ENCODE measurements at regions not wholly inside any gene's neighbourhood (a gene's known extent, or its start where the extent isn't known, plus 50 kb on each side); places are given as distances from the start of the nearest gene placed in this dataset.

DNA sequence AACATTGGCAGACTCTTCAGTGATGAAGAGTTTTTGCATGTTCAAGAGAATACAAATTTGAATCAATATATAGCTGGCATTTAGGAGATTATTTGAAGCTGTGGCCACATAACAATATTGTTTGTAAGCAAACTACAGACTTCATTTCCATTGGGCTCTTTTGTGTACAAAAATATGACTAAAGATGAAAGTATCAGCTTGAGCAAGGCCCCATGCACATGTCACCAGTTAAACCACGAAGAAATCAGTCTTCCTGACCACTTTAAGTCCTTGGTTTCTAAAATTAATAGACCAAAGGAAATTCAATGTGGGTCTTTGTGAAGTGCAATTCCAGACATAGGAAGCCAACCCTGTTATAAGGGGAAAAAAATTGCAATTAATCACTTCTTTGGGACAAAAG is 1664.6 kb upstream of the ADGRL3 start:
- 31 to 56% methylated on average over 1 of the region's 1 CpG for WGBS, 2 donors
- DNase-seq: no peak
- intact Hi-C loops (cut with DNase I): no loop called here
- H3K4me3 ChIP-seq: no peak overlapping the region
- H3K27ac ChIP-seq: no peak overlapping the region
- H3K4me1 ChIP-seq: no peaks in the 10 kb centered on the region
- no peaks in the 10 kb centered on the region for H3K9me3 ChIP-seq
- TF ChIP-seq POLR2A (IDR thresholded peaks at IDR 0.05): no peak
- TF ChIP-seq, protein P1, sequence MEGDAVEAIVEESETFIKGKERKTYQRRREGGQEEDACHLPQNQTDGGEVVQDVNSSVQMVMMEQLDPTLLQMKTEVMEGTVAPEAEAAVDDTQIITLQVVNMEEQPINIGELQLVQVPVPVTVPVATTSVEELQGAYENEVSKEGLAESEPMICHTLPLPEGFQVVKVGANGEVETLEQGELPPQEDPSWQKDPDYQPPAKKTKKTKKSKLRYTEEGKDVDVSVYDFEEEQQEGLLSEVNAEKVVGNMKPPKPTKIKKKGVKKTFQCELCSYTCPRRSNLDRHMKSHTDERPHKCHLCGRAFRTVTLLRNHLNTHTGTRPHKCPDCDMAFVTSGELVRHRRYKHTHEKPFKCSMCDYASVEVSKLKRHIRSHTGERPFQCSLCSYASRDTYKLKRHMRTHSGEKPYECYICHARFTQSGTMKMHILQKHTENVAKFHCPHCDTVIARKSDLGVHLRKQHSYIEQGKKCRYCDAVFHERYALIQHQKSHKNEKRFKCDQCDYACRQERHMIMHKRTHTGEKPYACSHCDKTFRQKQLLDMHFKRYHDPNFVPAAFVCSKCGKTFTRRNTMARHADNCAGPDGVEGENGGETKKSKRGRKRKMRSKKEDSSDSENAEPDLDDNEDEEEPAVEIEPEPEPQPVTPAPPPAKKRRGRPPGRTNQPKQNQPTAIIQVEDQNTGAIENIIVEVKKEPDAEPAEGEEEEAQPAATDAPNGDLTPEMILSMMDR (IDR thresholded peaks at IDR 0.05): no peak
- TF ChIP-seq EP300 (IDR thresholded peaks at IDR 0.05): no peak
- TF ChIP-seq POLR2AphosphoS5 (IDR thresholded peaks at IDR 0.05): no peak
- no peaks in the 10 kb centered on the region for H3K27me3 ChIP-seq
- no peaks in the 10 kb centered on the region for H3K36me3 ChIP-seq

DNA sequence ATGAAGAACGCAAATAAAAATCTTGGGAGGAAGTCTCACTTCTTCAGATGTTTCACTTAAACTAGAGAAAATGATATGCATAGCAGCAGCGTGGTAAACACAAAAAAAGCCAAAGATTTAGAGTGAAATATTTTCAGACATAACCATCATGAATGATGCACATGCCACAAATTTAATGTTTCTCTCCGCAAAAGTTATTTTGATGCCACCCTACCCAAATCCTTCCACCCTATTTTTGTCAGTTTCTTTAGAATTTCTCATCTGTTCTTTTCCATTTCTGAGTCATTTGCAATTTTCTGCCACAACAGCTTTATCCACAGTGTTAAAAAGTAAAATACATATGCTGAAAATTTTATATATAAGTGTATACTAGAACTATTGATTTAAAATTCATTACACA is 1663.7 kb upstream of the ADGRL3 start:
- 75 to 88% methylated on average over 3 of the region's 3 CpGs for WGBS, 2 donors
- TF ChIP-seq POLR2AphosphoS5 (IDR thresholded peaks at IDR 0.05) (no peak), EP300 (IDR thresholded peaks at IDR 0.05) (no peak), POLR2A (IDR thresholded peaks at IDR 0.05) (no peak)
- TF ChIP-seq, protein P1 (IDR thresholded peaks at IDR 0.05): no peak
- Histone ChIP-seq H3K9me3 (no peaks in the 10 kb centered on the region), H3K4me1 (no peaks in the 10 kb centered on the region), H3K4me3 (no peak overlapping the region), H3K36me3 (no peaks in the 10 kb centered on the region), H3K27me3 (no peaks in the 10 kb centered on the region), H3K27ac (no peak overlapping the region)
- intact Hi-C loops (cut with DNase I): no loop called here
- DNase-seq: no peak

DNA sequence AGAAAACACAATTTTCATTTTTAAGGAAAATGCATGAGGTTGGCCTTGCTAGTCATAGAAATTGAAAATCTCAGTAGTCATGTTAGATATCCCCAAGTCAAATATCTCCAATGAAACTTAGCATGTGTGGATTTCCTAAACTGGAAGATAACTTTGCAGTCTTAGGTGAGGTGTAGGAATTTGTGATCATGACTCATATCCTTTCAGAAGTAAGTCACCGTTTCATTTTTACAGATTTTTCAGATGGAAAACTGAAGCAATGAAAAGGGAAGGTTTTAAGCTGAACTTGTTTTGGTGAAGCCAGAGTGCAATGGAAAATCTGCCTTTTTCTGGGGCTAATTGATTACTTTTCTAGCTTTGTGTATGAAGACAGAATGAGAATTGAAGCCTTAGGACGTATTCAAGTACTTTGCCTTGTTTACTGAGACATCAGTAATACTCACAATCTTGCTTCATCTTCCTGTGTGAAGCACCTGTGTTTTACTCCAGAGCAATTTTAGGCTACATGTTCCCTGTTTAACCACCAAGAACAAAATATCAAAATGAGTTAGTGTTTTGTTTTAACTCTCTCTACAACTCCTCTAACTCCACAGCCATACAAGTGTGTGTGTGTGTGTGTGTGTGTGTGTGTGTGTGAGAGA is 1662.8 kb upstream of the ADGRL3 start:
- no peak for DNase-seq
- no peaks in the 10 kb centered on the region for H3K9me3 ChIP-seq
- H3K27ac ChIP-seq: no peak overlapping the region
- WGBS, 2 donors: 43 to 52% methylated on average over 2 of the region's 2 CpGs
- intact Hi-C loops (cut with DNase I): no loop called here
- no peak overlapping the region for H3K4me3 ChIP-seq
- H3K27me3 ChIP-seq: no peaks in the 10 kb centered on the region
- no peaks in the 10 kb centered on the region for H3K4me1 ChIP-seq
- no peak for TF ChIP-seq POLR2AphosphoS5 (IDR thresholded peaks at IDR 0.05)
- TF ChIP-seq, protein P1 (IDR thresholded peaks at IDR 0.05): no peak
- TF ChIP-seq EP300 (IDR thresholded peaks at IDR 0.05): no peak
- no peak for TF ChIP-seq POLR2A (IDR thresholded peaks at IDR 0.05)
- no peaks in the 10 kb centered on the region for H3K36me3 ChIP-seq

DNA sequence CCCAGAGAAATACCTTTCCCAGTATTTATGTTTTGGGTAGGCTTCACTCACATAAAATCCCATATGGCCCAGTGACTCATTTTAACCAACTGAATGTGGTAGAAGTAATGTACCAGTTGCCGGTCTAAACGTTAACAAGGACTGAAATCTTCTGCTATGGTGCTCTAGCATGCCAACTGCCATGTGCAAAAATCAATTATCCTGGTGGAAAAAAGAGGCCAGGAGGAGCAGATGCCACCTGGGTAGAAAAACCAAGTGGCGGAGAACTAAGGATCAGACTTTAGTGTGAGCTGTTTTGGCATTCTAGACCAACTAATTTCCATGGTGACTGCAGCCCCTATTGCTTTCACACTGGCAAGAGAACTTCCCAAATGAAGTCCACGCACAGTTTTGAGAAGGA is 1660.7 kb upstream of the ADGRL3 start:
- WGBS, 2 donors: 93 to 94% methylated on average over 4 of the region's 4 CpGs
- TF ChIP-seq, protein P1 (IDR thresholded peaks at IDR 0.05): no peak
- no peak for TF ChIP-seq POLR2A (IDR thresholded peaks at IDR 0.05)
- no peak for TF ChIP-seq EP300 (IDR thresholded peaks at IDR 0.05)
- no peak for TF ChIP-seq POLR2AphosphoS5 (IDR thresholded peaks at IDR 0.05)
- intact Hi-C loops (cut with DNase I): no loop called here
- no peaks in the 10 kb centered on the region for H3K27me3 ChIP-seq
- no peak overlapping the region for H3K4me3 ChIP-seq
- DNase-seq: no peak
- H3K9me3 ChIP-seq: no peaks in the 10 kb centered on the region
- no peak overlapping the region for H3K27ac ChIP-seq
- no peaks in the 10 kb centered on the region for H3K36me3 ChIP-seq
- no peaks in the 10 kb centered on the region for H3K4me1 ChIP-seq

DNA sequence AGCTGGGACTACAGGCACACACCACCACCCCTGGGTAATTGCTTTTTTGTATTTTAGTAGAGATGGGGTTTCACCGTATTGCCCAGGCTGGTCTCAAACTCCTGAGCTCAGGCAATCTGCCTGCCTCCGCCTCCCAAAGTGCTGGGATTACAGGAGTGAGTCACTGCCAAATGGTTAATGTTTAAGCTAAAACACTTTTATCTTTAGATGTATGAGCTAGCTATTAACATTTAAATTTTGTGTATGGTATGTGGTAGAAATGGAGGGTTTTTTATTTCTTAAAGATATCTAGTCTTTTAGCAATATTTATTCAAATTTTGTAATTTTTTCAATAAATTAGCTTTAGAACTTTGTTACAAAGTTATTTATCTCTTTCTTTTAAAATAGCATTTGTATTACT is 1659.8 kb upstream of the ADGRL3 start:
- Histone ChIP-seq H3K36me3 (no peaks in the 10 kb centered on the region), H3K27ac (no peak overlapping the region), H3K4me3 (no peak overlapping the region), H3K27me3 (no peaks in the 10 kb centered on the region), H3K4me1 (no peaks in the 10 kb centered on the region), H3K9me3 (no peaks in the 10 kb centered on the region)
- DNase-seq: no peak
- intact Hi-C loops (cut with DNase I): no loop called here
- 36 to 78% methylated on average over 2 of the region's 2 CpGs for WGBS, 2 donors
- no peak for TF ChIP-seq POLR2AphosphoS5 (IDR thresholded peaks at IDR 0.05)
- TF ChIP-seq POLR2A (IDR thresholded peaks at IDR 0.05): no peak
- TF ChIP-seq, protein P1 (IDR thresholded peaks at IDR 0.05): no peak
- no peak for TF ChIP-seq EP300 (IDR thresholded peaks at IDR 0.05)

Measured in sigmoid colon (tissue), 6 donors.